ENCODE measurements at regions not wholly inside any gene's neighbourhood (a gene's known extent, or its start where the extent isn't known, plus 50 kb on each side); places are given as distances from the start of the nearest gene placed in this dataset.

DNA sequence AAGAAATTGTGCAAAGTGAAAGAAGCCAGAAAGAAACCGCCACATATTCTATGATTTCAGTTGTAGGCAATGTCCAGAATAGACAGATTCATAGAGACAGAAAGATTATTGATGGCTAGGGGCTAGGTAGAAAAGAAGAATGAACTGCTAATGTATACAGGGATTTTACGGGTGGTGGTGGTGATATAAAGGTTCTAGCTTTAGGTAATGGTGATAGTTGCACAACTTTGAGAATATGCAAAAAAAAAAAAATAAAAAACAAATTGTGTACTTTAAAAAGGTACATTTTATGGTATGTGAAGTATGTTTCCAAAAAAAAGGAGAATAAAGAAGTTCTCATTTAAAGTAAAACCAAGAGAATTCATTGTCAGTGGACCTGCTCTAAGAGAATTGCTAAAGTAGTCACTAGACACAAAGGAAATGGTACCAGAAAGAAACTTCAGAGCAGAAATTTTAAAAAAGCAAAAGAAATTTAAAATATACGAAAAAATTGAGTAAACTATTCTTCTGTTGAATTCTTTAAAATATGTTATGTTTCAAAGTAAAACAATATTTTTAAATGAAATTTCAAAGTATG is 680.1 kb downstream of the UQCRFS1 start:
- no peak for ATAC-seq
- RAD21 ChIA-PET (ENCODE audit: unreplicated experiment) = no interaction called here
- H3K4me2 ChIP-seq (ENCODE audit: control insufficient read depth, insufficient read depth) = no peak overlapping the region

More for the DNA sequence above, 680.1 kb downstream of the UQCRFS1 start:
- in situ Hi-C loops (cut with MboI) = no loop called here
- no peak overlapping the region for H3K27ac ChIP-seq (ENCODE audit: control insufficient read depth, insufficient read depth)
- H3K79me2 ChIP-seq (ENCODE audit: control insufficient read depth, insufficient read depth, low read length) = no peaks in the 10 kb centered on the region
- TF ChIP-seq IKZF1 (conservative IDR thresholded peaks at IDR 0.05) (no peak), ELK1 (IDR thresholded peaks at IDR 0.05; ENCODE audit: low read depth, low read length) (no peak), ZSCAN29 (IDR thresholded peaks at IDR 0.05) (no peak), ZNF384 (IDR thresholded peaks at IDR 0.05; ENCODE audit: borderline replicate concordance, low read depth, low read length) (no peak), WRNIP1 (IDR thresholded peaks at IDR 0.05; ENCODE audit: borderline replicate concordance, low read depth, low read length) (no peak), PML (IDR thresholded peaks at IDR 0.05; ENCODE audit: low read length) (no peak), TAF1 (IDR thresholded peaks at IDR 0.05; ENCODE audit: borderline replicate concordance, low read depth, low read length) (no peak), BMI1 (IDR thresholded peaks at IDR 0.05; ENCODE audit: borderline replicate concordance) (no peak), EZH2 (IDR thresholded peaks at IDR 0.05; ENCODE audit: borderline replicate concordance, control insufficient read depth, low read depth, low read length) (no peak), CREB1 (IDR thresholded peaks at IDR 0.05; ENCODE audit: low read depth) (no peak), SUPT20H (IDR thresholded peaks at IDR 0.05; ENCODE audit: borderline replicate concordance, control insufficient read depth, low read depth, low read length) (no peak), GABPA (IDR thresholded peaks at IDR 0.05; ENCODE audit: low read depth) (no peak)
- TF ChIP-seq, protein P1, sequence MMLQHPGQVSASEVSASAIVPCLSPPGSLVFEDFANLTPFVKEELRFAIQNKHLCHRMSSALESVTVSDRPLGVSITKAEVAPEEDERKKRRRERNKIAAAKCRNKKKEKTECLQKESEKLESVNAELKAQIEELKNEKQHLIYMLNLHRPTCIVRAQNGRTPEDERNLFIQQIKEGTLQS (IDR thresholded peaks at IDR 0.05; ENCODE audit: borderline replicate concordance, extremely low read depth, low read depth, low read length) = no peak
- no peak overlapping the region for H2AFZ ChIP-seq (ENCODE audit: control insufficient read depth, low read depth, low read length)
- H3K4me3 ChIP-seq = no peak overlapping the region
- intact Hi-C loops (cut with micrococcal nuclease; ENCODE audit: unreplicated experiment) = no loop called here
- no peaks in the 10 kb centered on the region for H3K36me3 ChIP-seq (ENCODE audit: control insufficient read depth in 2 of 2, insufficient read depth in 2 of 2, low read length in 1 of 2)
- ChIA-PET POLR2A (interaction anchor here (0.7 kb wide), 1 partner anchor 76 kb away, joined by 3 read pairs; no protein-coding TSS in a partner anchor), SMC1A (ENCODE audit: uncharacterized antibody, unreplicated experiment) (no interaction called here), CTCF (no interaction called here)
- FAIRE-seq (no peak), DNase-seq (ENCODE audit: low read depth, low spot score) (no peak)
- 21% methylated on average over 3 of the region's 3 CpGs for WGBS (ENCODE audit: insufficient coverage, insufficient replicate concordance, low lambda C conversion rate, missing lambda C conversion rate)
- H3K4me1 ChIP-seq (ENCODE audit: control insufficient read depth, insufficient read depth, low read length) = no peaks in the 10 kb centered on the region
- no TSS peak for BruUV-seq (replicated peaks)
- no peaks in the 10 kb centered on the region for H4K20me1 ChIP-seq (ENCODE audit: control insufficient read depth, insufficient read depth)
- H3K9me3 ChIP-seq (replicated peaks; ENCODE audit: control insufficient read depth, insufficient read depth, low read length) = no peaks in the 10 kb centered on the region
- no peaks in the 10 kb centered on the region for H3K27me3 ChIP-seq (replicated peaks in 1 of 2; ENCODE audit: control insufficient read depth in 2 of 2, insufficient read depth in 2 of 2, low read length in 1 of 2)
- H3K9ac ChIP-seq (ENCODE audit: control insufficient read depth, insufficient read depth, low read length) = no peak overlapping the region
